Panc1 (cell line): ENCODE measurements at regions not wholly inside any gene's neighbourhood (a gene's known extent, or its start where the extent isn't known, plus 50 kb on each side); places are given as distances from the start of the nearest gene placed in this dataset.

ENCODE experiments used
- ATAC-seq: fragments of 200-7000 bp; cut with Tn5 transposase; 2 replicates; pipeline ENCODE4 v1.9.1; 2020; ENCODE audit warnings: mild to moderate bottlenecking, moderate library complexity
- BruUV-seq: library from RNA; stranded (reverse); fragments of 400-500 nt; replicated peaks from 2 replicates; lab custom pipeline; 2021; lab: Mats Ljungman, UMichigan
- CTCF ChIA-PET: fragments of 300-600 bp; sonication (Branson Sonifier 250); formaldehyde crosslinking; loops from one replicate; lab custom pipeline; 2022; ENCODE audit warnings: antibody characterized with exemption; lab: Charles Lee
- POLR2A ChIA-PET: fragments of 300-600 bp; sonication (Branson Sonifier 250); formaldehyde crosslinking; loops from one replicate; lab custom pipeline; 2022; ENCODE audit warnings: antibody characterized with exemption; lab: Charles Lee
- DNase-seq: peaks from one replicate; pipeline ENCODE4 v3.0.0-alpha.2; 2010; ENCODE audit warnings: low read depth, low spot score
- H3K27ac ChIP-seq: 2 replicates; pipeline ENCODE4 v1.5.1; 2011; ENCODE audit warnings: mild to moderate bottlenecking, low read length, inconsistent platforms
- H3K27me3 ChIP-seq: fragments of 200-500 bp; sonication (Bioruptor generic); 2 replicates; pipeline ENCODE4 v1.6.0; 2014; ENCODE audit warnings: low read length, inconsistent platforms; ENCODE audit not compliant: control insufficient read depth, insufficient read depth
- H3K36me3 ChIP-seq: fragments of 200-500 bp; sonication (Bioruptor generic); 2 replicates; pipeline ENCODE4 v1.5.1; 2014; ENCODE audit warnings: inconsistent platforms, mild to moderate bottlenecking, low read length, moderate library complexity; ENCODE audit not compliant: control insufficient read depth, insufficient read depth
- H3K4me1 ChIP-seq: 2 replicates; pipeline ENCODE4 v1.5.1; 2011; ENCODE audit warnings: inconsistent platforms, mild to moderate bottlenecking, low read length, moderate library complexity; ENCODE audit not compliant: control insufficient read depth, insufficient read depth
- H3K4me3 ChIP-seq, 2 experiments: 2 replicates each; pipeline ENCODE4 v1.5.1; 2011 to 2012; ENCODE audit warnings: low read depth in 2 of 2, low read length in 2 of 2, mild to moderate bottlenecking in 2 of 2, inconsistent platforms in 1 of 2, moderate library complexity in 1 of 2
- H3K9me3 ChIP-seq: fragments of 200-500 bp; sonication (Bioruptor generic); 2 replicates; pipeline ENCODE4 v1.5.1; 2014; ENCODE audit warnings: low read depth, mild to moderate bottlenecking, inconsistent platforms, low read length, moderate library complexity; ENCODE audit not compliant: control insufficient read depth, insufficient read depth
- CTCF ChIP-seq: fragments of 450-650 bp; IDR thresholded peaks from 2 replicates; pipeline ENCODE4 v1.5.1; 2017; ENCODE audit warnings: mild to moderate bottlenecking
- POLR2AphosphoS5 ChIP-seq: IDR thresholded peaks from 2 replicates; pipeline ENCODE4 v1.6.1; 2012; ENCODE audit warnings: mild to moderate bottlenecking, low read depth, low read length, moderate library complexity
- REST ChIP-seq, 2 experiments: IDR thresholded peaks; 2 replicates each; pipeline ENCODE4 v1.6.1; 2011 to 2012; ENCODE audit warnings: low read depth in 2 of 2, control low read depth in 1 of 2, low read length in 1 of 2, mild to moderate bottlenecking in 1 of 2, moderate library complexity in 1 of 2; ENCODE audit not compliant: insufficient read depth in 1 of 2
- SIN3A ChIP-seq: IDR thresholded peaks from 2 replicates; pipeline ENCODE4 v1.6.1; 2012; ENCODE audit warnings: low read depth, mild to moderate bottlenecking, low read length, moderate library complexity, borderline replicate concordance; ENCODE audit not compliant: insufficient read depth
- TCF7L2 ChIP-seq: IDR thresholded peaks from 2 replicates; pipeline ENCODE4 v1.6.1; 2011; ENCODE audit warnings: mild to moderate bottlenecking, low read depth, low read length, inconsistent platforms
- in situ Hi-C: cut with HindIII; loops from 2 replicates; pipeline ENCODE4 v1.10.0; 2016; ENCODE audit warnings: low sequenced_read_pairs, low pct_unique_long_range_greater_than_20kb
- intact Hi-C: fragments of 100-400 bp; cut with micrococcal nuclease; formaldehyde crosslinking; loops from one replicate; pipeline ENCODE4 v1.10.0; 2022; ENCODE audit not compliant: unreplicated experiment

GRCh38 chr13:64130171-64130570, 2714.5 kb upstream of the PCDH20 start:
- H3K4me3 ChIP-seq = no peak overlapping the region
- no peaks in the 10 kb centered on the region for H3K36me3 ChIP-seq
- no peak overlapping the region for H3K27ac ChIP-seq
- ATAC-seq = no peak
- no TSS peak for BruUV-seq
- H3K27me3 ChIP-seq = no peaks in the 10 kb centered on the region
- in situ Hi-C loops (no loop called here), intact Hi-C loops (no loop called here)
- TF ChIP-seq SIN3A = no peak
- no peak for TF ChIP-seq CTCF
- no peak for TF ChIP-seq REST (IDR thresholded peaks at IDR 0.05; ENCODE audit: insufficient read depth in 1 of 2, low read depth in 2 of 2, low read length in 1 of 2)
- no peak for TF ChIP-seq TCF7L2
- TF ChIP-seq POLR2AphosphoS5 = no peak
- H3K4me1 ChIP-seq = no peaks in the 10 kb centered on the region
- DNase-seq = no peak
- H3K9me3 ChIP-seq = no peaks in the 10 kb centered on the region
- ChIA-PET CTCF (no interaction called here), POLR2A (no interaction called here)

GRCh38 chr13:64127856-64128255, 2712.2 kb upstream of the PCDH20 start:
- no TSS peak for BruUV-seq
- TF ChIP-seq TCF7L2 = peak; percentile 56
- no peak for TF ChIP-seq POLR2AphosphoS5

GRCh38 chr13:64127192-64127591, 2711.5 kb upstream of the PCDH20 start:
- BruUV-seq = no TSS peak
- no peaks in the 10 kb centered on the region for H3K9me3 ChIP-seq
- TF ChIP-seq REST (IDR thresholded peaks at IDR 0.05; ENCODE audit: insufficient read depth in 1 of 2, low read depth in 2 of 2, low read length in 1 of 2) = no peak
- no peak for TF ChIP-seq CTCF
- no peak for TF ChIP-seq TCF7L2
- H3K36me3 ChIP-seq = no peaks in the 10 kb centered on the region
- no peak overlapping the region for H3K27ac ChIP-seq
- DNase-seq (no peak), ATAC-seq (no peak)
- H3K4me1 ChIP-seq = no peaks in the 10 kb centered on the region
- no peak overlapping the region for H3K4me3 ChIP-seq
- H3K27me3 ChIP-seq = no peaks in the 10 kb centered on the region
- POLR2A ChIA-PET = no interaction called here
- CTCF ChIA-PET = no interaction called here
- in situ Hi-C loops = no loop called here
- intact Hi-C loops = no loop called here

More at GRCh38 chr13:64127856-64128255, 2712.2 kb upstream of the PCDH20 start:
- intact Hi-C loops (no loop called here), in situ Hi-C loops (no loop called here)
- DNase-seq (no peak), ATAC-seq (no peak)
- Histone ChIP-seq H3K27me3 (no peaks in the 10 kb centered on the region), H3K36me3 (no peaks in the 10 kb centered on the region), H3K4me3 (no peak overlapping the region), H3K9me3 (no peaks in the 10 kb centered on the region), H3K27ac (no peak overlapping the region), H3K4me1 (no peaks in the 10 kb centered on the region)
- CTCF ChIA-PET = no interaction called here
- POLR2A ChIA-PET = no interaction called here
